ENCODE measurements at regions not wholly inside any gene's neighbourhood (a gene's known extent, or its start where the extent isn't known, plus 50 kb on each side); places are given as distances from the start of the nearest gene placed in this dataset.

DNA sequence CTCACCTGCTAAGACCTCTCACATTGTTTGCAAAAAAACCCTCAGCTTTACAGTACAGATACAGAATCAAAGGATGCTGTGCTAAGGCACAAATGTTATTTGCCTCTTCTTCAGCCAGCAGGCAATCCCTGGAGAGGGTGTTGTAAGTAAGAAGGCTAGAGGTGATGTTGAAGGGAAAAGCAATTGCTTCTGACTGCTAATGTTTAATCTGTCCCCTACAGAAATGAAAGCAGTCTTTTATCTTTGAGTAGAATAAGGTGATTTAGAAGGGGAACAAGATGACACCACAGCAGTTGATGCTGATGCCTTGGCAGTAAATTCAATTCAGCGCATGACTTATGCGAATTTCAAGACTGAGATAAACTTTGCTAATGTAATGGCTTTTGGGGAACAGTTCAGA, 1064.8 kb upstream of the IGFBP7 start:
- no peak for DNase-seq

DNA sequence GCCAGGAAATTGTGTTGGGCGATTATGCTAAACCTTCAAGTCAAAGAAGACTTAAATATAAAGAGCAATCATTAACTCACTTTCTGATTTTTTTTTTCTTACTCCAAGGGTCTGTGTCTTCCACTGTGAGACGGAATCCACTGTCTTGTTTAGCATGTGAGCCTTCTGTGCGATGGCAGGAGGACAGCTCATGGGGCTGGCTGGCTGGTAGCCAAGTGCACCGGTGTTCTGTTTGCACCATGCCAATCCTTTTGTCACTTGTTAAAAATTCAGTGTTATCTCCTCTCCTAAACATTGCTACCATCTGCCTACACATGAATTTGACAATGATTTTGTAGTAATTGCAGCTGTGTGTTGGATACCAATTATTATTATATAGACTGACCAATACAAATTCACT, 1056.3 kb upstream of the IGFBP7 start:
- DNase-seq: peak; percentile 8

DNA sequence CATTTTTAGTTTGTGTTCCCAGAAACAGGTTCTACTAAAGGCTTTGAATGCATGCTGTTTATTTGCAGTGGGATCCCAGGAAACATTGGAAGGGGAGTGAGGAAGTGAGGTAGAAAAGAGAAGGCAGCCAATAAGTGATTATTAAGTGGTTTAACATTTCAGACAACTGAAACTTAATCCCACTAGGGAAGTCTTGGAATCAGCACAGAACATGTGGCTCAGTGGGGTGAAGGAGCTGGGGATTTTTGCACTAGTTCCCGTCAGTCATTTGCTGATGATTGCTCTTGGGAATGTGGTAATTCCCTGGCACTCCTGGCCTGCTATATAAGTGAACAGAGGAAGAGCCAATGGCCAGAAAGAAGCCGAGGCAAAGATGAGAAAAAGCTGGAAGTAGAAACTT, 1053.0 kb upstream of the IGFBP7 start:
- DNase-seq: no peak

DNA sequence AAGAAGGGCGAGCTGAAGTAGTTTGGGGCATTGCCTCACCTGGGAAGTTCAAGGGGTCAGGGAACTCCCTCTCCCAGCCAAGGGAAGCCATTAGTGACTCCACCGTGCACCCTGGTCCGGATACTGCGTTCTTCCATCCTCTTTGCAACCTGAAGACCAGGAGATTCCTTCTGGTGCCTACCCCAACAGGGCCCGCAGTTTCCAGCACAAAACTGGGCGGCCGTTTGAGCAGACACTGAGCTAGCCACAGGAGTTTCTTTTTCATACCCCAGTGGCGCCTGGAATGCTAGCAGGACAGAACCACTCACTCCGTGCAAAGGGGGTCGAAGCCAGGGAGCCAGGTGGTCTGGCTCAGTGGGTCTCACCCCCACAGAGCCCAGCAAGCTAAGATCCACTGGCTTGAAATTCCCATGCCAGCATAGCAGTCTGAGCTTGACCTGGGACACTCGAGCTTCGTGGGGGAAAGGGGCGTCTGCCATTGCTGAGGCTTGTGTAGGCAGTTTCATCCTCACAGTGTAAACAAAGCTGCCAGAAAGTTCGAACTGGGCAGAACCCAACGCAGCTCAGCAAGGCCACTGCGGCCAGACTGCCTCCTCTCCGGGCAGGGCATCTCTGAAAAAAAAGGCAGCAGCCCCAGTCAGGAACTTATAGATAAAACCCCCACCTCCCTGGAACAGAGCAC, 1039.4 kb upstream of the IGFBP7 start:
- no peak for DNase-seq

DNA sequence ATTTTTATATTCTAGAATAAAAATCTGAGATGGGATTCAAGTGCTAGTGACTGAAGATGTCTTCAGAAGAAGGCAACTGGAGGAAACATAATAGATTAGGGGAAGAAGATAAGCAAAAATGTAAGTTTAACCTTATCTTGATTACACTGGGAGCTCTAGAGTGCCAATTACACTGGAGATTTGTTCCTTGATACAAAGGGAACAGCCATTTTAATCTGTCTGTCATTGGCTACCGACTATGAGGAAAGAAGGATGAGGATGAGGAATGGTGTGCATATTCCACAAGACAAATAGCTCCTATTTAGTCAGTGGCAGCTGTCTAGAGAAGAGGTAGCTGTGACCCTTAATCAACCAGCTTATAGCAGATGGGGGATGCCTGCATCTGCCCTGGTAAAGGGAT, 1034.5 kb upstream of the IGFBP7 start:
- no peak for DNase-seq

DNA sequence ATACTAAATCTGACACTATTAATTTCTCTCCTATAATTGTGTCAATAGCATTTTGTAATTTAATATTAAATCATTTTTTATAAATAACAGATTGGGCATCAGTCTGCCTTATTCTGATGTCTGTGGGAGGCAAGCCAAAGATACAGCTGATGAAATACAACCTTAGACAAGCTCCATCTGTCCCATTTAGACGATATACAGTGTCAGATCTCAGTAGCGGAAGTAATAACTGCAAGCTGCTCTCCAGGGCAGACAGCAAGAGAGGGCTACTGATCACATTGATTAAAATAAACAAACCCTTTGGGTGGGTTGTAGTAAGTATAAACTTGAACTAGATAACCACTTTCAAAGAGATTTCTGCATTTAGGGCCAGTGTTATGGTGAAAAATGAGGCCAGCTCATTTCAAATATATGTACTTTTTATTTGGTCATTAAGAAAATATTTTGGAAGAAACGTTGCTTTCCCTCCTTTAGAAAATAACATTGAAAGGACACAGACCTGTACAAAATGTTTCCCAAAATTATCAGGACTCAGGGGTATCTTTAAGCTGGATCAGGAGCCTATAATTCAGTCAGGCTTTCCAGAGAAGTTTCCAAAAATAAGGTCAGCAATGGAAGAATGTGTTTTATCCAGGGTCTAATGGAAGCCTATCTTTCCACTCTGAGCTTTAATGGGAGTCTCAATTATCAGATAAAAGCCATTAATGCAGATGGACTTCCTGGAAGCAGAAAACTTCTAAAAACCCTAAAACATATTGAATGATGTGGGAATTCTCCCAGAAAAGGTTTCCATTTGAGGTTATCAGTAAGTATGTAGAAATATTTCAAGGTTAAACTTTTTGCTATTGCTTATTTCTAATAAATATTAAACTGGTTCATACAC, 1028.8 kb upstream of the IGFBP7 start:
- DNase-seq: peak; percentile 1

DNA sequence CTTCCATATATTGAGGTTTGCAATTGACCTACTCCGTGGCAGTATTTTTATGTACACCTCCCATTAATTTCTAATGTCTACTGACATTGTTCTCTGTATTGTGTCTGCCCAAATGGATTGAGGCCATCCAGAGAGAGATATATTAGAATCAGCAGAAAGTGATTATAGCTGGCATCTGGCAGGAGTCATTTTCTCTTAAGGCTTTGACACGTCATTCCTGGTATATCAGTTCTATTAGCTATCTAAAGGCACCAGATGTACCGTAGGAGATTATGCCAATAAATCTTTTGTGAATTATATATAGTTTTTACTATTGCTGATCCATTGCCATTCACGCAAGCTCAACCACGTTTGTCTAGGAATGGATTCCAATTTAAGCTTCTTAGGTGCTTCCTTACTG, 1026.4 kb upstream of the IGFBP7 start:
- DNase-seq: no peak

DNA sequence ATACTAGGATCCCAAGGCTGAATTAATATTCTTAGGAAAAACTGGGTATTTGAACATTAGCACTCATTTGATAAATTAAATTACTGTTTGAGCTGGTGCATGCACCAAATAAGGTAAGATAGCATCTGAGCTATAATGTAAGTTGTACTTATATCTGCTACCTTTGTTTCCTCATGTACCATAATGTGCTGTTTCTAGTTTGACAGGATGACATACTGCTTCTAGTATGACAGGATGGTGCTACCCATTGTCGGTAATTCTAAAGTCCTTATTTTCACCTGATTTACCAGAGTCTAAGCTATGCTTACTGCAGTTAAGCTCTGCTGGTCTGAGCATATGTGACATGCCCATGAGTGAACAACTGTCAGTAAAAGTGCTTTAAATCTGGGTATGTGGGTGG, 1017.5 kb upstream of the IGFBP7 start:
- DNase-seq: no peak

DNA sequence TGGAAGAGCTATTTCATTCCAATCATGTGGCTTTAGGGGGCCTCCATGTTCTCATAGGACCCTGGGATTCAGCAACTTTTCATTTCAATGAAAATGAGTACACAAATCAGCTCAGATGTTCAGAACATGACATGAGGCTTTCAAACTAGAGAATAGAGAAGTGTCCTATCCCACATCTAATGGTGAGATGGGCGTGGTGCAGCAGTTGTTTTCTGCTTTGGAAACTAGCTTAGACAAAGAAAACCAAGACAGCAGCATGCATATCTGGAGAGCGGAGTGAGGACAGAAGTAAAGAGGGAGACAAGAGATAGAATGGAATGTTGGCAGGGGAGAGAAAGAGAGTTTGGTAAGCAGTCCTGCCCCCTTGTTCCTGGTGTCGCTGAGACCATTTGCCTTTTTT, 1009.1 kb upstream of the IGFBP7 start:
- DNase-seq: no peak

DNA sequence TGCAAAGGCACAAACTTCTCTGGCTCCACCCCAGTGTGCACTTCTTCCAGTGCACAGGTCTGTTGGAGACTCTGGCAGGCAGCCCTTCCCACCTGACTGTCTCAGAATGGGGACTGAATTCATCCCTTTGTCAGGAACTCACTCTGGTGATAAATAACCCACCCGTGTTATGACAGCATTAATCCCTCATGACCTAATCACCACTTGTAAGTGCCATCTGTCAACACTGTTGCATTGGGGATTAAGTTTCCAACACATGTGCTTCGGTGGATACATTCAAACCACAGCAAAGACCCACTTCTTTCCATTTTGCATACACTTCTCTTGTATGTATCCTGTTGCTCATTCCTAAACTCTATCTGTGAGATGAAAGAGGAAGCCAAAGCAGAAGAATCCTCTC, 1002.9 kb upstream of the IGFBP7 start:
- no peak for DNase-seq

DNA sequence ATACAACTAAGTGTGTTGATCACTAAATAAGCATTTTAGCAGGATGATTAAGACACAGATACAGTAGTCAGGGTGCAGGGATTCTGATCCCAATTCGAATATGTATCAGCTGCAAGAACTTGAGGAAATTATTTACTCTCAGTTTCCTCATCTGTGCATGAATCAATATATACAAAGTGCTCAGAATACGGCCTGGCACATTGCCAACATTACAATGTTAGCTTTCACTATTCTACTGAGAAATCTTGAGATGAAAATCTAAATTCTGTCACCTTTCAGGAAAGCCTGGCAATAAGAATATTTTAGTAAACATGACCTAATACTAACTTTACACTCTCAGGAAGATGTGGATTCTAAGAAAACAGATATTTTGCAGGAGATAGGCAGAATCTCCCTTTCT, 1001.6 kb upstream of the IGFBP7 start:
- no peak for DNase-seq

DNA sequence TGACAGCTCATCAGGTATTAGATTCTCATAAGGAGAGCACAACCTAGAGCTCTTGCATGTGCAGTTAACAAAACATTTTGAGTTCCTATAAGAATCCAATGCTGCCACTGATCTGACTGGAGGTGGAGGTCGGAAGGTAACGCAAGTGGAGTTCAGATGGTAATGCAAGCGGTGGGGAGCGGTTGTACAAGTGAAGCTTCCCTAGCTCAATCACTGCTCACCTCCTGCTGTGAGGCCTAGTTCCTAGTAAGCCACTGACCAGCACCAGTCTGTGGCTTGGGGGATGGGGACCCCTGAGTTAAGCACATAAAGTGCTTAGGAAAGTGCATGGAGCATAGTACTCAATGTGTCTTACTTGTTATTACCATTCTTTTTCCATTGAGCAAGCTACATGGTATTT, 983.2 kb upstream of the IGFBP7 start:
- no peak for DNase-seq

DNA sequence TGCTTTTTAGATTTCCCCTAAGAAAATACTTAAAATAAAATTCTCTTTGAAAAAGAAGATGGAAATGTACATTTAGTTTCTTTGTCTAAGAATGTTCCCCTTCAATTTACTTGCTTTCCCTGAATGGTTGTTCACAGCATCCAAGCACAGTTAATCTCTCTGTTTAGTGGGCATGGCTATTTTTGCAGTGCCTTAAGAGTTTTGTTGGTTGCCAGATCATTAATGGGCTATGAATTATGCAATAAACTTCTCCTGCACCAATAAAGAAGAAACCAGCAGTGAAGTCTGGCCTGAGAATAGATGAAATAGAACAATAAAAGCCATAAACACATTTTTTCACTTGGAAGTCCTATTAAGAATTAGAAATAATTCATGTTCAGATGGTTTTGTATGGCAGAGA, 980.4 kb upstream of the IGFBP7 start:
- no peak for DNase-seq

DNA sequence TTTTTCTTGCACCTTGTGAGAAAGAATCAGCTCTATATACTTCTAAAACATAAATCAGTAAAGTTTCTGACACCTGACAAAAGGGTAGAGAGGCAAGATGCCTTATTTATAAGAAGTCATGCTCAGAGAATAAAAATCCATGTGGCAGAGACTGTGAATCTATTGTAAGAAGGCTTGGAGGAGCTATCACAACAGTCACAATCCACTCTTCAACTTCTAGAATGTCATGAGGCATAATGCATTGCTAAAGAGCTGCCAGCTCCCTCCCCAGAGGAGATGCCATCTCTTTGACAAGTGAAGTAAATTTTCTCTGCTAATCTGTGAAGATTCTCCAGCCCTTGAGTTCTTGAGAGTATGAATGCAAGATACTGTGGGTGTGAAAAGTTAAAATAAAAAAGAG, 971.2 kb upstream of the IGFBP7 start:
- no peak for DNase-seq

DNA sequence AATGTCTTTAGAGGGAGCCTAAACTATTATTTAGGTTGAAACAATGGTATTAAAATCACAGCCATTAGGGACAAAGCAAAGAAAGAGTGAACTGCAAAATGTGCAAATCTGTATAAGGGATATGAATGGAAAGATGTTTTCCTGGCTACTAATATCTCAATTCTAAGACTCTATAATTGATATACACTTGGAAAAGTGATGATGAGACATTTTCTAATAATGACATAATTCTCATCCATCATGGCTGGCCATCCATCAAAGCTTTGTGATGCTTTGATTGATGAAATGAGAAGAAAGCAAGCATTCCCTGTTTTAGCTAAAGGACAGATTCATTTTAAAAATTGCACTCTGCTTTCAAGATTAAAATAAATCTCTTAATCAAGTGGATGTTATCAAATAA, 965.5 kb upstream of the IGFBP7 start:
- DNase-seq: no peak

DNA sequence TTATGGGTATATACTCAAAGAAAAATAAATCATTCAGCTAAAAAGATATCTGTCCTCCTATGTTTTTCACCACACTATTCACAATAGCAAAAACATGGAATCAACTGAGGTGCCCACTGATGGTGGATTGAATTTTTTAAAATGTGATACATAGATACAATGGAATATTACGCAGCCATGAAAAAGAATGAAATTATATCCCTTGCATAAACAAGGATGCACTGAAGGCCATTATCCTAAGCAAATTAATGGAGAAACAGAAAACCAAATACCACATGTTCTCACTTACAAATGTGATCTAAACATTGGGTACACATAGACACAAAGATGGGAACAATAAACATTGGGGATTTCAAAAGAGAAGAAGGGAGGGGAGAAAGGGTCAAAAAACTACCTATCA, 964.2 kb upstream of the IGFBP7 start:
- no peak for DNase-seq

DNA sequence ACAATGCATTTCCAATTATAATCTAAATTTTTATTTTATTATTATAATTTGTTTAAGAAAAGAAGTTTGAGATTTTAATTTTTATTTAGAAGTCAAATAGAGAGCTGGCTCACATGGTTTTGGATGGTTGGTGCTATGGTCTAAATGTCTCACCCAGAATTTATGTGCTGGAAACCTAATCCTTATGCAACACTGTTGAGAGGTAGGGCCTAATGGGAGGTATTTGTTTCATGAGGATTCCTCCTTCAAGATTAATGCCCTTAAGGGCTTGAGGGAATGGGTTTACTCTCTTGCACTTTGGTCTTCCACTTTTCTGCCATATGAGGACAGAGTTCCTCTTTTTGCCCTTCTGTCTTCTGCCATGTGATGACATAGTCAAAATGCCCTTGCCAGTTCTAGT, 960.5 kb upstream of the IGFBP7 start:
- DNase-seq: no peak

DNA sequence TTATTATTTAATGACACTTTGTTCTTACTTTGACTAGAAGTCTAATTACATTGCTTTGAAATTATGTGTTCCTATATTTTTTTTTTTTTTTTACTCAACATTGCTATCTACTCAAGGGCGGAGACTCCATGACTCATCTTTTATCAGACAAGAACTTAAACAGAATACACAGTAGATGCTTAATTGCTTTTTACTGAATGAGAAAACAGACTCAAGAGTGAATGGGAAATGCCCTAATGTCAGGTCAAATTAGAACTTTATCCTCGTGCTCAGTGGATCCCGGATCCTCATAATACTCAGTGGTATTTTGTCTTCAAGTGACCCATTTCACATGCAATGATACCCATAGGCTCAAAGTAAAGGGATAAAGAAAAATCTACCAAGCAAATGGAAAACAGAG, 954.5 kb upstream of the IGFBP7 start:
- no peak for DNase-seq

DNA sequence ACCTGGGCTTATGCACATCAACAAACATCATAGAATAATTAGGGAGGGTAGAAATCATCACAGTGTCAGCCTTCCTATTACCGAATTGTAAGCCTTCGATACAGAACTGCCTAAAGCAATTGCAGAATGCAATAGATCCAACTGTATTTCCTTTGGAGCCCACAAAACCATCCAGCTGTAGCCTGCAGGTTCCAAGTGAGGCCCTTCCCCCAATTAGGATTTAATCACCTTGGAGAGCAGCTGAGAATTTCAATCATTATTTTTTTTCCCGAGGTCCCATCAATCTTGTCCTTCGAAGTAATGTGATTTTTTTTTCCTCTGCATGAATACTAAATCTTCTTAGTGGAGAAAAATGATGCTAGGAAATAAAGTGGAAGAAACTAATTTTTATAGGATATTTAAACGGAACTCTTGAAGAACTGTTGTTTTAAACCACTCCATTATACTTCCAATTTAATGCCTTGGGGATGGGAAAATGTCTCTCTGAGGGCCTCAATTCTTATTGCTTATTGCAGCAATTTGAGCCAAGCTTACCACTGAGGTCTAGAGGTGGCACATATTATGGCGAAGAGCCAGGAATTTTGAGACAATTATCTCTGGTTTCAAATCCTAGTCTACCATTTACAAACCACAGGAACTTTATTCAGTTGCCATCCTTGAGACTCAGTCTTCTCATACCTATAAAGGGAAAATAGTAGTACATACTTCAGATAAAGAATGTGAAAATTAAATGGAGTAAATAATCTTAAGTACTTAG, 953.4 kb upstream of the IGFBP7 start:
- no peak for DNase-seq

DNA sequence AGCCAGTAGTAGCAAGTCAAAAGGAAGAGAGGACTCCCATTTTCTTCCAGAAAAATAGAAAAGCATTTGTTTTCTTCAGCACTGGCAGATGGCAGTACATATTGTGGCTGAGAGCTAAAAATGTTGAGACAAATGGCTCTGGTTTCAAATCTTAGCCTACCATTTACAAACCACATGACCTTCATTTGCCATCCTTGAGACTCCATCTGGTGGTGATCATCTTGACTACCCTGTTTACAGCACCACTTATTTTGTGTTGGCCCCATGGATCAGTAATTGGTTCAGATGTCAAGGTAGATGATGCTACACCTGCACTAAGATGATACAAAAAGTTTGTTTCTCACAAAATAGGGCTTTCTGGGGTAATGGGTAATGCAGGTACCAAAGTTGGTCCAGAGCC, 951.8 kb upstream of the IGFBP7 start:
- DNase-seq: no peak

DNA sequence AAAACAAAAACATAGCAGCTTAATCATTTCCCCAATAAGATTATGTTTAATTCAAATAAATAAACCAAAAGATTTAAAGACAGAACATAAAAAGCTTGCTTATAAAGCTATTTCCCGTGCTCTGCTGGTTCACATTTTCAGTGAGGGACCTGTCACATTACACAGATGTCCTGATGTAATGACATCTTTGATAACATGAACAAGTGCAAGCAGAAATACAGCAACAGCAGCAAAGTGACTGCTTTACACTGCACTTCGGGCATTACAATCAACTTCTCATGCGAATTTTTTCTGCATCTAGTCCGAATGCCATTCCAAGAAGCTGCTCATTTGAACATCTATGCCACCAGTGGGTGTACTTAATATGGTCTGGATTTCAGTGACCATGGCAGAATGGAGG, 940.3 kb upstream of the IGFBP7 start:
- DNase-seq: no peak

DNA sequence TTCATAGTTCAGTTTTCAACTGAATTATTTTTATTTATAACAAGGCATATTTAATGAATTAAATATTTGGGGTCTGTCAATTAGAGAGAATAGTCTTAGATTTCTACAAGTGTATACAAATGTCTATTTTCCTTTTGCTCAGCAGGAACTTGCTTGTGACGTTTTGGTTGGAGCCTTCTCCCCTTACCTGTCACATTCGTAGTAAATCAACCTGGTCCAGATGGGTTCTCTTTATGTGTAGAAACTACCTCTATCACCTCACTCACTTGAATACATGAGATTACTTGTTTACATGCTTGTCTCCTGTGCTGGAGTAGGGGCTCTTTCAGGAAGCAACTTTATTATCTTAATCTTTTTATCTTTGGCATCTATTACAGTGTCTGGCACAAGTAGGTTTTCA, 938.3 kb upstream of the IGFBP7 start:
- DNase-seq: no peak

DNA sequence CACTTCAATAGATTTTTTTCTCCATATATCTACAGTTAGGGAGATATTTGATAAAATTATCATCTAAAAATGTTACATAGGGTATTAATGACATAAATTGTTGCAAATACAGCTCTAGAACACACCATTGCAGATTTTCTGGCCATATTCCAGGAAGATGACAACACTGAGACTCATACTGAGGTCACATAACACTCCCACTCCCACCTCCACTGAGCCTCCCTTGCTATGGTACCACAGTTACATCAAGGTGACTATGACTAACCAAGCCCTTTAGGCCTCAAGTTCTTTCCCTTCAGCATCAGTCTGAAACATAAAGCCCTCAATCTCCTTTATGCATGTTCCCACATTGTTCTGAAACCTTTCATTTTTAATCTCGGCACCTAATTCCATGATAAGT, 932.0 kb upstream of the IGFBP7 start:
- DNase-seq: no peak

DNA sequence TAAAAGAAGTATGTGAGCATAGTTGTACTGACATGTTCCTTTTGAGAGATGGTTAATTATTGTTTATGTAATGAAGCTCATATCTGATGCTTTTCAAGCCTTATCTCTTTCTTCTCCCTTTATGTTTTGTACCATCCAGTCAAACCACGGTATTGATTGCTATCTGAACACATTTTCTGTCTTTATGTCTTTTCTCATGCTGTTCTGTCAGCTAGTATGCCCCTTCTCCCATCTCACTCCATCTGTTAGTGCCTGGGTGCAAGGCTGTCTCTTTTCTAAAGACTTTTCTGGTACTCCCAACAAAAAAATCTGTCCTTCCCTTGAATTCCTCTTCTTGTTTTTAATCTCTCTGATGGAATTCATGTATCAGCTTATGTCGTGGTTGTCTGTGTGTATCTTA, 883.8 kb upstream of the IGFBP7 start:
- DNase-seq: no peak

All from NCI-H1092 (cell line).